HG02798 (cell line): ENCODE measurements at regions not wholly inside any gene's neighbourhood (a gene's known extent, or its start where the extent isn't known, plus 50 kb on each side); places are given as distances from the start of the nearest gene placed in this dataset.

Experiments
- ATAC-seq: cut with Tn5 transposase; IDR thresholded peaks from one replicate; pipeline ENCODE4 v1.9.1; 2021; ENCODE audit warnings: mild to moderate bottlenecking; ENCODE audit not compliant: unreplicated experiment, poor library complexity

GRCh38 chr5:135221187-135221473, 177.9 kb downstream of the MACROH2A1 start:
- ATAC-seq: no peak

GRCh38 chr5:135220394-135221186, 178.4 kb downstream of the MACROH2A1 start:
- no peak for ATAC-seq

DNA sequence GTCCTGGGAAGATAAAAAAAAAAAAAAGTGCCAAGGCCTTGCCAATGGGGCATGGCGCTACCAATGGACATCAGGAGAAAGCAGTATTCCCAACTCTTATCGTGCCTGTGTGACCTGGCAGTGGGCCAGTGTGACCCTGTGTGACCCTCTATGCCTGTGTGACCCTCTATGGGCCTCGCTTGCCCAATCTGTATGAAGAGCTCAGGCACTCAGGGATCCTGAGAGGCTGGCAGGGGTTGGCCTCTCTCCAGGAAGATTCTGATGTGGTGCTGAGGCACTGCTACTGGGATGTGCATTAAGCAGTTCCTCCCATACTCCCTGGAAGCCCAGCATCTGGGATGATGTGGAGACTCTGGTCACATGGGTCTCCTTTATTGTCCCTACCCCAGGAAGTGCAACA, 179.2 kb downstream of the MACROH2A1 start:
- no peak for ATAC-seq

DNA sequence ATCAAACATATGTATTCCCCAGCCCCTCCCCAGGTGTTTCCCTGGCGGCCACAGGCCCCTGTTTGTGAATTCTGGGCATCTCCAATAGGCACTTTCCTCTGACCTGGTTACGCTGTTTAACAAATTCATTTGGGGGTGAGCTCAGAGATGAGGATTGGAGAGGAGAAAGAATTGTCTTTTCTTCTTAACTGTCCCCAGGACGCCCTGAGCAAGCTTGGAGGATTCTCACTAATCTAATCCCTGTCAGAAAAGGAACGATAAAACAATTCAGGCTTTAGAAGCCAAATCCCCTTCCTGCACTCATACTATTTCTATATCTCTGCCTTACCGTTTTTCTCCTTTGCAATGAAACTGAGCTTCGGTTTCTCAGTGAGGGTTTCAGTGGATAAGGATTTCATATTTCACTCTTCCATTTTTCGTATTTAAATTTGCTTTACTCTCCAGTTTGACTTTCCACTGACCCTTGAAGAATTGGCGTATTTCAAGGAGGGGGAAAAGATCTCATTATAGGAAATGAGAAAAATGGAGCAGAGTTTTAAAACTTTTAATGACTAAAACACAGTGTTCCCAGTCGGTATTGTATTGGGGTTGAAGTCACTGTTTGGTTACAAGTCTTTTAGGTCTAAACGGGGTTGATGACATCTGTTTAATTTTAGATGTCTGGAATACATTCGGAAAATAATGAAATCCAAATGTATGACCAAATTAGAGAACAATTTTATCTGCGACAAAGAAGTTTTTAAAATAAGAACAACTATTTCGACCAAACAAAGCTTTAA, 180.1 kb downstream of the MACROH2A1 start:
- ATAC-seq: no peak

DNA sequence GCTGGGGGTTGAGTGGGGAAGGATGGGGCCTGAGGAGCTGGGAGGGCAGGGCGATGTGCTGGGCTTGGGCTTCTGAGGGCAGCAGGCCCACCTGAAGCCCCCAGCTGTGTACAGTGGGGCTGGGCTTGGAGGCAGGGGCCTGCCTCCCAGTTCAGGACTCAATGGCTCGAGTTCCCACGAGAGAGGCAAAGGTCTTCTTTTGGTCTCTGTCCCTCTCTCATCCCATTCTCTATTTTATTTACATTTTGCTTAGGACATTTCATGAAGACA, 180.6 kb downstream of the MACROH2A1 start:
- no peak for ATAC-seq

DNA sequence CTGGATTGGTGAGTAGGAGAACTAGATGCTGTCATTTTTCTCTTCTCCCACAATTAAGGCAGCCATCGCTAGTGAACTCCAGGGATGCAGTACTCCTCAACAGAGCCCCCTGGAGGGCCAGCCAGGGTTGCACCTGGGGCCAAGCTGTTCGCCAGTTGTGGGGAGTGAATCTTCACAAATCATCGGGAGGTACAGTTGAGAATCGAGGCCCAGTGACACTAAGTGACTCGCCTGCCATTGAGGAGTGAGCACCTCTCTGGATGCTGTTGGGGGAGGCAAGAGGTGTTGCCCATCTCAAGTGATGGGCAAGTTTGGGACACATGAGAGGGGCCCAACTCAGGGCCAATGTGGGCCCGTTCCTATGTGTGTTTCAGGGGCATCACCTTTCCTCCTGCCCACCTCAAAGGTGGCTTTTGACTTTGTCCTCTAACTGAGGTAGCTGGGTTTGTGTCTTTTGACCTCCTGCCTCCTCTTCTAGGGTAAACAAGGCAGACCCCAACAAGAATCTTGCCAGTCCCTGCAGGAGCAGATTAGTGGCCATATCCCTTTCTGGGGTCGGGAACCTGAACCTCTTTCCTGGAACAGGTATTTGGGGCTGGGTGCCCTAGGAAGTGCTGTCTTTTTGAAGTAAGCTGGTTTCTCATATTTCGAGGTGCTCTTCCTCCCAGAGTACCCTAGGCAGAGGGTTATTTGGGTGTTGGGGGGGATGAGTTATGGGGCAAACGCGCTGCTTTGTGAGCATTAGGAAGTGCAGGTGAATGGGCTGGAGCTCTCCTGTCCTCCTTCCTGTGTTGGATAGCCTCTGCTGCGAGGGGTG, 181.2 kb downstream of the MACROH2A1 start:
- no peak for ATAC-seq

DNA sequence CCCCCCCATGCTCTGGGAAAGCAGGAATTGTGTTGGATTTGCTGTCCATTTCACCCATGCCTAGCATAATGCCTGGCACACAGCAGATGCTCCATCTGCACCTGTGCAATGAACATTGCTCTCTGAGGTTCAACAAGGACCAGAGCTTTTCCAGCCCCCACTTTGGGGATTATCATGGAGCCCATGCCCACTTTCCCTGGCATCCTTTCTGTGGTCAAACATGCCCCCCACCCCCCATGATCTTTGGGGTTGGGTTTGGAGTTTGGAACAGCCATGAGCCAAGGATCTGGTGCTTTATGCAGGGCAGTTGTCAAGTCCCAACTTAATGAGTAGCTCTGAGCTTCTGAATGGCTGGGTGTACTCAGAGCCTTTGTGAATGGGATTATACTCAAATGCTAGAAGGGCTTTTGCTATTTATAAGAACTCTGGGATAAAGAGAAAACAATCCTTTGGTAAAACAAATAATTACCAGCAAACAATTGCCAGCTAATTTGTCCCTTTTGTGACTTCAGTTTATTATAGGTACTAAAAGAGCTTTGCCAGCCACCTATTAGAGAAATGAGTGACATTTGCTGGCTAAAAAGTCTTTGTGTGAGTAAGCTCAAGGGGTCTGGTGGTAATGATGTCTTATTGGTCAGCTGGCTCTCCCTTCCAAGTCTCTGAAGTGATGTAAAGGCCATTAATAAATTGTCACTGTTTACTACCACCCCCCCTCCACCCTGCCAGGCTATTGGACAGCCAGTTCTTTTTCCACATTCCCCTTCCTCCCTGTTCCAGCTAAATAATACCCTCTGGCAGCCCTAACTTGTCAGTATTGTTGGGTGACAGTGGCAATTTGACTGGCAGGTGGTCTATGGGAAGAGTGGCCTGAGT, 182.3 kb downstream of the MACROH2A1 start:
- ATAC-seq: no peak

DNA sequence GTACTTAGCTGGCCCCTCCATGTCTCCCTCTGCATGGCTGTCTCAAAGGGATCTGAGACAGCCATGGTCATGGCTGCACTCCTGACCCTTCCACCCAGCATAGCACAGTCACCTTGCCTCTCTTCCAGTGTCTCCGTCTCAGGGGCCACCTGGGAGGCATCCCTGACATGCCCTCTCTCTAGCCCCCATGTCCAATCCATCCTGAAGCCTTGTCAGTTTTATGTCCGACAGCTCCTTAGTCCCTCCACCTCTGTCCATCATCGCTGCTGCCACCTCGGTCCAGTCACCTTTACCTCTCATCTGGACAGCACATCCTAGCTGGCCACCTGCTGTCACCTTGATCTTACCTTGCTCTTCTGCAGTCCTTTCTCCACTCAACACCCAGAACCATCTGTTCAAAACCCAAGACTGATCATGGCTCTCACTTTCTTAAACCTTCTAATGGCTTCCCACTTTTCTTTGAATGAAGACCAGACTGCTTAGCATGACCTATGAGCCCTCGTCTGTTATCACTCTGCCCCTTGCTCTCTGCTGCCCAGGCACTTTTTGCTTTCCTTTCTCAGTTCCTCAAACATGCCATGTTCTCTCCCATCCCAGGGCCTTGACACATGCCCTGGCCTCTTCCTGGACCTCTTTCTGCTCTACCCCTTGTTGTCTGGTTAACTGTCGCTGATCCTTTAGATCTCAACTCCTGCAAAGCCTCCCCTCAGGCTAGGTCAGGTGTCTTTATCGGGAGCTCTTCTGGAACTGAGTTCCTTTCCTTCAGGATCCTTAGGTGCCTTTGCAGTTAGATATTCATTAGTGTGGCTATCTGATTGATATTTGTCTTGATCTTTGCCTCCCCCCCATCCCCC, 181.8 kb upstream of the PITX1 start:
- no peak for ATAC-seq

- no peak for ATAC-seq
Observed at GRCh38 chr5:135214897-135215616, 181.0 kb upstream of the PITX1 start.

GRCh38 chr5:135213466-135214239, 179.6 kb upstream of the PITX1 start:
- no peak for ATAC-seq

DNA sequence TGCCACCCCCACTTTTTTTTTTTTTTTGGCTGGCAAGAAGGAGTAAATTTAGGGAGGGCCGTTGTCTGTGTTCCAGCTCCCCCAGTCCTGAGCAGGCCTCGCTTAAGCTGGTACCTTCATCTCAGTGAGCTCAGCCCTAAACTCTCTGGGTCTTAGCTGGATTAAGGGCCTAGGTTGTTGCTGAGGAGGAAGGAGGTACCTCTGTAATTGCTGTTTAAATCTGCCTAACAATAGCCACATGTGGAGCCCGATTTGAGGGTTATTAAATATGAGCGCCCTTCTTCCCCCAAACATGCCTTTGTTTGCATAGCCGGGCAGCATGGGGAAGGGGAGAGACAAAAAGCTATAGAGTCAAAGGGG, 179.0 kb upstream of the PITX1 start:
- no peak for ATAC-seq

DNA sequence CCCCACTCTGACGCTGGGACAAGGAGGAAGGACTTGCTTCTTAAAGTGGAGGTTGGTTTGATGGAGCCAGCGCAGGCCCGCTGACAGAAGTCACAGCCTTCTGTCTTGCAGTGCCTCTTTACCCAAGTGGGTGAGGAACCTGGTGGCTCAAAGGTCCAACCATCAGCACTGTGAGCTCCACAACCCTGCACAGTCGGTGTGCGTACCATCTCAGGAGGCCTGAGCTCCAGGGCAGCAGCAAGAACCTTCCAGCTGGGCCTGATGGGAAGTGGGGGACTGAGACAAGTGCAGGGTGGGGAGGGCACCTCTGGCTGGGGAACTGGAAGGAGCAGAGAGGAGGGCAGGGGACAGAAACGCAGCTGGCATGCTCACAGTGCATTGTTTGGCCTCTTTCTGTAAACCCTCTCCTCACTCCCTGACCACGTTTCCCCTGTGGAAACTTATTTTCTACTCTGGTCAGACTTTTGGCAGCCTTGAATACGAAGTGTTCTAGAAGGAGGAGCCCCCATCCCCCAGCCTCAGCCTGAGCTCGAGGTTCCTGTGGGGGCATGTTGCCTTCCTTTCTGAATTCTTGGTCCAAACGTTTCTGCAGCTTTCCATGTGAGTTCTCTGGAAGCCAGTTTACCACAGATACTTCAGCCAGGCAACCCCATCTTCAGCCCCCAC, 178.5 kb upstream of the PITX1 start:
- ATAC-seq: no peak

GRCh38 chr5:135211791-135212190, 177.8 kb upstream of the PITX1 start:
- no peak for ATAC-seq

GRCh38 chr5:135211083-135211790, 177.2 kb upstream of the PITX1 start:
- ATAC-seq: no peak

GRCh38 chr5:135210286-135211055, 176.4 kb upstream of the PITX1 start:
- ATAC-seq: no peak
